ENCODE measurements at regions not wholly inside any gene's neighbourhood (a gene's known extent, or its start where the extent isn't known, plus 50 kb on each side); places are given as distances from the start of the nearest gene placed in this dataset.

GRCh38 chr1:34277150-34277549 lies 100.4 kb downstream of the C1orf94 start:
- TF ChIP-seq, protein P1, sequence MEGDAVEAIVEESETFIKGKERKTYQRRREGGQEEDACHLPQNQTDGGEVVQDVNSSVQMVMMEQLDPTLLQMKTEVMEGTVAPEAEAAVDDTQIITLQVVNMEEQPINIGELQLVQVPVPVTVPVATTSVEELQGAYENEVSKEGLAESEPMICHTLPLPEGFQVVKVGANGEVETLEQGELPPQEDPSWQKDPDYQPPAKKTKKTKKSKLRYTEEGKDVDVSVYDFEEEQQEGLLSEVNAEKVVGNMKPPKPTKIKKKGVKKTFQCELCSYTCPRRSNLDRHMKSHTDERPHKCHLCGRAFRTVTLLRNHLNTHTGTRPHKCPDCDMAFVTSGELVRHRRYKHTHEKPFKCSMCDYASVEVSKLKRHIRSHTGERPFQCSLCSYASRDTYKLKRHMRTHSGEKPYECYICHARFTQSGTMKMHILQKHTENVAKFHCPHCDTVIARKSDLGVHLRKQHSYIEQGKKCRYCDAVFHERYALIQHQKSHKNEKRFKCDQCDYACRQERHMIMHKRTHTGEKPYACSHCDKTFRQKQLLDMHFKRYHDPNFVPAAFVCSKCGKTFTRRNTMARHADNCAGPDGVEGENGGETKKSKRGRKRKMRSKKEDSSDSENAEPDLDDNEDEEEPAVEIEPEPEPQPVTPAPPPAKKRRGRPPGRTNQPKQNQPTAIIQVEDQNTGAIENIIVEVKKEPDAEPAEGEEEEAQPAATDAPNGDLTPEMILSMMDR (IDR thresholded peaks at IDR 0.05), result no peak
- TF ChIP-seq POLR2A (IDR thresholded peaks at IDR 0.05), result no peak

All from thyroid gland (tissue), 4 donors.